ENCODE measurements at regions not wholly inside any gene's neighbourhood (a gene's known extent, or its start where the extent isn't known, plus 50 kb on each side); places are given as distances from the start of the nearest gene placed in this dataset.

DNA sequence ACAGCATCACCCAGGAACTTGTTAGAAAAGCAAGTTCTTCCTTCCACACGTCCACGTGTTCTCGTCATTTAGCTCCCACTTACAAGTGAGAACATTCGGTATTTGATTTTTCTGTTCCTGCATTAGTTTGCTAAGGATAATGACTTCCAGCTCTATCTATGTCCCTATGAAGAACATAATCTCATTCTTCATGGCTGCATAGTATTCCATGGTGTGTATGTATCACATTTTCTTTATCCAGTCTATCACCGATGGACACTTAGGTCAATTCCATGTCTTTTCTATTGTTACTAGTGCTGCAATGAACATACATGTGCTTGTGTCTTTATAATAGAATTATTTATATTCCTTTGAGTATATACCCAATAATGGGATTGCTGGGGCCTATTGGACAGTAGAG is 368.7 kb upstream of the RUNX1 start:
- ATAC-seq, result no peak
- Histone ChIP-seq H3K9me3 (no peaks in the 10 kb centered on the region), H3K27me3 (no peaks in the 10 kb centered on the region), H3K27ac (no peak overlapping the region), H3K4me3 (no peak overlapping the region), H3K36me3 (no peaks in the 10 kb centered on the region), H3K4me1 (no peaks in the 10 kb centered on the region)
- TF ChIP-seq, protein P1, sequence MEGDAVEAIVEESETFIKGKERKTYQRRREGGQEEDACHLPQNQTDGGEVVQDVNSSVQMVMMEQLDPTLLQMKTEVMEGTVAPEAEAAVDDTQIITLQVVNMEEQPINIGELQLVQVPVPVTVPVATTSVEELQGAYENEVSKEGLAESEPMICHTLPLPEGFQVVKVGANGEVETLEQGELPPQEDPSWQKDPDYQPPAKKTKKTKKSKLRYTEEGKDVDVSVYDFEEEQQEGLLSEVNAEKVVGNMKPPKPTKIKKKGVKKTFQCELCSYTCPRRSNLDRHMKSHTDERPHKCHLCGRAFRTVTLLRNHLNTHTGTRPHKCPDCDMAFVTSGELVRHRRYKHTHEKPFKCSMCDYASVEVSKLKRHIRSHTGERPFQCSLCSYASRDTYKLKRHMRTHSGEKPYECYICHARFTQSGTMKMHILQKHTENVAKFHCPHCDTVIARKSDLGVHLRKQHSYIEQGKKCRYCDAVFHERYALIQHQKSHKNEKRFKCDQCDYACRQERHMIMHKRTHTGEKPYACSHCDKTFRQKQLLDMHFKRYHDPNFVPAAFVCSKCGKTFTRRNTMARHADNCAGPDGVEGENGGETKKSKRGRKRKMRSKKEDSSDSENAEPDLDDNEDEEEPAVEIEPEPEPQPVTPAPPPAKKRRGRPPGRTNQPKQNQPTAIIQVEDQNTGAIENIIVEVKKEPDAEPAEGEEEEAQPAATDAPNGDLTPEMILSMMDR (IDR thresholded peaks at IDR 0.05), result no peak
- no peak for DNase-seq
- intact Hi-C loops (cut with DNase I), result no loop called here

DNA sequence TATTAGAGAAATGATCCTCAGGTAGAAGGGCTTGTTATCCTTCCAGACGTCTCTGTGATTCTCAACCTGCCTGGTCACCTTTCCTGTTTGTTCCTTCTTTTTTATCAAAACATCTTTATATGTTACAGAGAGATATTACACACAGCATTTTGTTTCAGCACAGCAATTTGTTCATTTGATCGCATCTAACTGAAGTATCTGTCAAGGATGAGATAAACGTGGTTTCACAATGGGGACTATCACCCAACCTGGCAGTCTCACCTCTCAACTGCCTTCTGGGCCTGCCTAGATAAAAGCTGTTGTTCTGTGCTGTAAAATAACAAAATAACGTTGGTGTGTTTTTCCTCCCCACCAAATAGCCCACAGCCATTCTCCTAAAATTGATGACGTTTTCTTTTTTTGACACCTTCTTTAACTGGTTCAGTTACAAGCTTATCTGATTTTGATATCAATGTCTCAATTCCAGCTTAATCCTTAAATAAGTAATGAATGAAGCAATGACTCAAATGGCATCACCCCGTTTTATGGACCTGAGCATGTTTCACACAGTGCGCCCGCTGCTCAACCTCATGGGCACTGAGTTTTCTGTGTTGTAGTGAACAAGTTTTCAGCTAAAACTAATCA is 367.9 kb upstream of the RUNX1 start:
- no peak overlapping the region for H3K27ac ChIP-seq
- no peaks in the 10 kb centered on the region for H3K4me1 ChIP-seq
- intact Hi-C loops (cut with DNase I), result no loop called here
- no peaks in the 10 kb centered on the region for H3K9me3 ChIP-seq
- no peak for DNase-seq
- H3K27me3 ChIP-seq, result no peaks in the 10 kb centered on the region
- no peak overlapping the region for H3K4me3 ChIP-seq
- no peak for ATAC-seq
- TF ChIP-seq, protein P1 (IDR thresholded peaks at IDR 0.05), result no peak
- no peaks in the 10 kb centered on the region for H3K36me3 ChIP-seq

DNA sequence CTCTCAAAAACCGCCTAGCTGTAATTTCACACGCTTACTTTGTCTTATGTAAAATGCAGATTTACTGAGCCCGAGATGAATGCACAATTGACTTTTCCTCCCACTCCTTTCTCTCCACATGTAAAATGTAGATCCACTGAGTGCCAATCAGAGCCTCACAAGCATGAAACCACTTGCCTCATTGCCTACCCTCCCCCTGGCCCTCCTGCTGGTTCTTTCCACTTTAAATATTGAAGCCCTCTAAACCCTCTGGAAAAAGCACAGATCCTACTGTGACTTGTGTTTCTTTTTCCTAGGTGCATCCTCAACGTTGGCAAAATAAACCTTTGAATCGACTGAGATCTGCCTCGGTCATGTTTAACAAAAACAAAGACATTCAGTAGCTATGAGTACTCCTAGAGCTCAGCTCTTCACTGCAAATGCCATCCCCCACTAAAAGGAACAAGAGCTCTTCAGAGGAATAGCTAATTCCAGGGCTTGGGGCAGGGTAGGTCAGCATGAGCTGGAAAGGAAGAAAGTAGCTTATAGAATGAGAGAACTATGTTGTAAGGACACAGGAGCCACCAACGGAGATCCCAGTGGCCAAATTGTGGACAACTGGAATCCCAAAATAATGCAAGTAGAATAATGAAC is 365.5 kb upstream of the RUNX1 start:
- Histone ChIP-seq H3K36me3 (no peaks in the 10 kb centered on the region), H3K4me1 (no peaks in the 10 kb centered on the region), H3K27me3 (no peaks in the 10 kb centered on the region), H3K27ac (no peak overlapping the region), H3K4me3 (no peak overlapping the region), H3K9me3 (no peaks in the 10 kb centered on the region)
- peak; percentile 36 for ATAC-seq
- TF ChIP-seq, protein P1 (IDR thresholded peaks at IDR 0.05), result no peak
- DNase-seq, result no peak
- intact Hi-C loops (cut with DNase I), result no loop called here

DNA sequence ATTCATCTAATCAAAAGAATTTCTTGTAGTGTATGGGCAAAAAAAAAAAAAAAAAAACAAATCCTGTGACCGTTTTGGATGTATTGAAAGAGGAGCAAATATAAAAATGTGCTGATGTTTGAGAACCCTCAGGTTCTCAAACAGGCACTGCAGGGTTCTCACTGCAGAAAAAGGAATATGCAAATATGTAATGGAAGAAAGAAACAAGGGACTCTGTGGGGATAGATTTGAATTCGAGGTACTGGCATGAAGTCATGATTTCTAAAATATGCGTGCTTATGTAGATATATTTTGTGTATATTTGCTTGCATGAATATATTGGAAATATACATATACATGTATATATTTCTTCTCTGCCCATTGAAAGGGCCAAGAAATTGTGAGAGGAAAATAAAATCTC is 365.0 kb upstream of the RUNX1 start:
- intact Hi-C loops (cut with DNase I), result no loop called here
- no peak overlapping the region for H3K27ac ChIP-seq
- TF ChIP-seq, protein P1 (IDR thresholded peaks at IDR 0.05), result no peak
- no peak for ATAC-seq
- H3K36me3 ChIP-seq, result no peaks in the 10 kb centered on the region
- no peaks in the 10 kb centered on the region for H3K4me1 ChIP-seq
- no peak overlapping the region for H3K4me3 ChIP-seq
- H3K27me3 ChIP-seq, result no peaks in the 10 kb centered on the region
- no peak for DNase-seq
- no peaks in the 10 kb centered on the region for H3K9me3 ChIP-seq

DNA sequence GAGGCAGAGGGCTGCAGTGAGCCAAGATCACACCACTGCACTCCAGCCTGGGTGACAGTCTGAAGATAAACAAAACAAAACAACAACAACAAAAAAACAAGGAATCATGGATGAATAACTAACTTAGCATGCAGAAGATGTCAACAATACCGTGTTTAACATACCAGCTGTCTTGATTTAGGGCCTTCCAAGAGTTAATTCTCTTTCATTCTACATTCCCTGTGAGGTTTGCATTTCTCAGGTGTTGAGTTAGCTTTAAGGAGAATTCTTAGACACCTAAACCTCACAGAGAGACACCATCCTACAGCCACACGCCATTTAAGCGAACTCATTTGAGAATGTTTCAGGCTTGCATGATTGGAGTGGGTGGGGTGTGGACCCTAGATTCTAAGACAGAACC is 363.1 kb upstream of the RUNX1 start:
- no peak overlapping the region for H3K4me3 ChIP-seq
- TF ChIP-seq, protein P1 (IDR thresholded peaks at IDR 0.05), result no peak
- H3K4me1 ChIP-seq, result no peaks in the 10 kb centered on the region
- ATAC-seq, result no peak
- DNase-seq, result no peak
- intact Hi-C loops (cut with DNase I), result no loop called here
- no peak overlapping the region for H3K27ac ChIP-seq
- H3K27me3 ChIP-seq, result no peaks in the 10 kb centered on the region
- H3K9me3 ChIP-seq, result no peaks in the 10 kb centered on the region
- H3K36me3 ChIP-seq, result no peaks in the 10 kb centered on the region

Measured in upper lobe of right lung (tissue), 1 donor.